Fibroblast of lung (primary cell): ENCODE measurements at regions not wholly inside any gene's neighbourhood (a gene's known extent, or its start where the extent isn't known, plus 50 kb on each side); places are given as distances from the start of the nearest gene placed in this dataset.

Experiments used
- DNase-seq, 2 donors: peaks; one replicate each; pipeline versions ENCODE4 v3.0.0 to v3.0.0-alpha.2; 2010; ENCODE audit warnings: low read depth in 2 of 2
- H2AFZ ChIP-seq: 2 replicates; pipeline ENCODE4 v1.5.1; 2012; ENCODE audit warnings: low read length, control low read depth, inconsistent platforms
- H3K27ac ChIP-seq: 2 replicates; pipeline ENCODE4 v1.5.1; 2011; ENCODE audit warnings: low read length, control low read depth; ENCODE audit not compliant: insufficient read depth
- H3K27me3 ChIP-seq: 2 replicates; pipeline ENCODE4 v1.5.1; 2011; ENCODE audit warnings: mild to moderate bottlenecking, low read length; ENCODE audit not compliant: control insufficient read depth, insufficient read depth
- H3K36me3 ChIP-seq: 2 replicates; pipeline ENCODE4 v1.5.1; 2011; ENCODE audit warnings: low read length; ENCODE audit not compliant: control insufficient read depth, insufficient read depth
- H3K4me1 ChIP-seq: 2 replicates; pipeline ENCODE4 v1.5.1; 2011; ENCODE audit warnings: low read length; ENCODE audit not compliant: control insufficient read depth, insufficient read depth; ENCODE audit errors: extremely low read depth
- H3K4me2 ChIP-seq: 2 replicates; pipeline ENCODE4 v1.5.1; 2011; ENCODE audit warnings: low read length, control low read depth; ENCODE audit not compliant: insufficient read depth; ENCODE audit errors: extremely low read depth
- H3K4me3 ChIP-seq, 4 experiments: fragments of 200-600 bp in 1 of 4; sonication (generic) in 1 of 4; replicated peaks in 1 of 4; 2 replicates each; pipeline ENCODE4 v1.5.1; 2011 to 2016; ENCODE audit warnings: low read length in 4 of 4, low read depth in 3 of 4, mild to moderate bottlenecking in 3 of 4, control low read depth in 2 of 4, inconsistent platforms in 1 of 4, mixed read lengths in 1 of 4; ENCODE audit not compliant: insufficient read depth in 1 of 4; ENCODE audit errors: control extremely low read depth in 1 of 4
- H3K79me2 ChIP-seq: 2 replicates; pipeline ENCODE4 v1.5.1; 2012; ENCODE audit warnings: mild to moderate bottlenecking, low read length, inconsistent platforms; ENCODE audit not compliant: control insufficient read depth, insufficient read depth
- H3K9ac ChIP-seq: 2 replicates; pipeline ENCODE4 v1.5.1; 2011; ENCODE audit warnings: mild to moderate bottlenecking, low read length, control low read depth; ENCODE audit not compliant: insufficient read depth
- H3K9me3 ChIP-seq: 2 replicates; pipeline ENCODE4 v1.5.1; 2012; ENCODE audit warnings: low read depth, low read length; ENCODE audit not compliant: control insufficient read depth, insufficient read depth
- H4K20me1 ChIP-seq: 2 replicates; pipeline ENCODE4 v1.5.1; 2011; ENCODE audit warnings: low read length; ENCODE audit not compliant: control insufficient read depth, insufficient read depth; ENCODE audit errors: extremely low read depth
- CTCF ChIP-seq, 2 donors: IDR thresholded peaks in 1 of 2; conservative IDR thresholded peaks in 1 of 2; 1 replicate in 1 of 2; 2 replicates in 1 of 2; pipeline ENCODE4 v1.5.1; 2011 to 2012; ENCODE audit warnings: low read length in 2 of 2, control low read depth in 1 of 2, inconsistent platforms in 1 of 2, low read depth in 1 of 2, mild to moderate bottlenecking in 1 of 2
- EZH2 ChIP-seq: IDR thresholded peaks from 2 replicates; pipeline ENCODE4 v1.5.1; 2012; ENCODE audit warnings: low read length, control low read depth, mild to moderate bottlenecking; ENCODE audit errors: missing control alignments

GRCh38 chr3:178088963-178089362, 447.3 kb upstream of the KCNMB2 start:
- no peaks in the 10 kb centered on the region for H3K36me3 ChIP-seq
- no peak overlapping the region for H3K9ac ChIP-seq
- no peaks in the 10 kb centered on the region for H3K27me3 ChIP-seq
- H2AFZ ChIP-seq = no peak overlapping the region
- peaks cover 5% of the 10 kb centered on the region for H3K4me1 ChIP-seq
- TF ChIP-seq EZH2 (no peak), CTCF (conservative IDR thresholded peaks at IDR 0.05 in 1 of 2, IDR thresholded peaks at IDR 0.05 in 1 of 2; ENCODE audit: low read depth in 1 of 2, low read length in 2 of 2) (no peak)
- no peaks in the 10 kb centered on the region for H3K9me3 ChIP-seq
- H3K79me2 ChIP-seq = no peaks in the 10 kb centered on the region
- no peak overlapping the region for H3K27ac ChIP-seq
- H4K20me1 ChIP-seq = no peaks in the 10 kb centered on the region
- no peak overlapping the region for H3K4me3 ChIP-seq
- DNase-seq = no peak
- no peak overlapping the region for H3K4me2 ChIP-seq

- H3K4me3 ChIP-seq = no peak overlapping the region
- no peaks in the 10 kb centered on the region for H3K79me2 ChIP-seq
- H3K36me3 ChIP-seq = no peaks in the 10 kb centered on the region
- H3K4me1 ChIP-seq = no peaks in the 10 kb centered on the region
- no peak overlapping the region for H3K9ac ChIP-seq
- no peak overlapping the region for H2AFZ ChIP-seq
- no peaks in the 10 kb centered on the region for H3K27me3 ChIP-seq
- no peak overlapping the region for H3K27ac ChIP-seq
- no peaks in the 10 kb centered on the region for H4K20me1 ChIP-seq
- no peak for DNase-seq
- H3K4me2 ChIP-seq = no peak overlapping the region
- no peaks in the 10 kb centered on the region for H3K9me3 ChIP-seq
- TF ChIP-seq CTCF (conservative IDR thresholded peaks at IDR 0.05 in 1 of 2, IDR thresholded peaks at IDR 0.05 in 1 of 2; ENCODE audit: low read depth in 1 of 2, low read length in 2 of 2) = no peak
- TF ChIP-seq EZH2 = no peak
Observed at GRCh38 chr3:178090899-178091298, 445.3 kb upstream of the KCNMB2 start.

GRCh38 chr3:178095522-178095921, 440.7 kb upstream of the KCNMB2 start:
- no peaks in the 10 kb centered on the region for H3K36me3 ChIP-seq
- no peak overlapping the region for H3K4me3 ChIP-seq
- no peaks in the 10 kb centered on the region for H4K20me1 ChIP-seq
- no peak overlapping the region for H3K9ac ChIP-seq
- no peaks in the 10 kb centered on the region for H3K9me3 ChIP-seq
- H3K27me3 ChIP-seq = no peaks in the 10 kb centered on the region
- no peak overlapping the region for H2AFZ ChIP-seq
- no peak overlapping the region for H3K27ac ChIP-seq
- no peaks in the 10 kb centered on the region for H3K79me2 ChIP-seq
- H3K4me2 ChIP-seq = no peak overlapping the region
- H3K4me1 ChIP-seq = no peaks in the 10 kb centered on the region
- TF ChIP-seq EZH2 (no peak), CTCF (conservative IDR thresholded peaks at IDR 0.05 in 1 of 2, IDR thresholded peaks at IDR 0.05 in 1 of 2; ENCODE audit: low read depth in 1 of 2, low read length in 2 of 2) (no peak)
- DNase-seq = no peak
